Heart left ventricle (tissue), 16 donors: ENCODE measurements at regions not wholly inside any gene's neighbourhood (a gene's known extent, or its start where the extent isn't known, plus 50 kb on each side); places are given as distances from the start of the nearest gene placed in this dataset.

ENCODE experiments used
- ATAC-seq, 4 donors: fragments of 200-7000 bp; cut with Tn5 transposase; one replicate each; pipeline ENCODE4 v1.9.1; 2020 to 2022; ENCODE audit warnings: moderate library complexity in 4 of 4, mild to moderate bottlenecking in 3 of 4, moderate number of reproducible peaks in 1 of 4
- DNase-seq, 5 donors: peaks; one replicate each; pipeline ENCODE4 v3.0.0-alpha.2; 2020
- H3K27ac ChIP-seq, 12 donors: fragments of 200-600 bp; sonication (generic) in 4 of 12; one replicate each; pipeline versions ENCODE4 v1.5.0 to v1.8.0; 2016 to 2022; ENCODE audit warnings: mild to moderate bottlenecking in 2 of 12
- H3K27me3 ChIP-seq, 9 donors: fragments of 200-600 bp; sonication (generic) in 2 of 9; one replicate each; pipeline versions ENCODE4 v1.5.1 to v1.8.0; 2016 to 2022; ENCODE audit warnings: mild to moderate bottlenecking in 3 of 9
- H3K36me3 ChIP-seq, 9 donors: fragments of 200-600 bp; sonication (generic) in 2 of 9; one replicate each; pipeline versions ENCODE4 v1.5.0 to v1.8.0; 2018 to 2022; ENCODE audit warnings: mild to moderate bottlenecking in 2 of 9
- H3K4me1 ChIP-seq, 12 donors: fragments of 200-600 bp; sonication (generic) in 4 of 12; one replicate each; pipeline versions ENCODE4 v1.5.0 to v1.8.0; 2016 to 2022; ENCODE audit warnings: mild to moderate bottlenecking in 3 of 12
- H3K4me3 ChIP-seq, 12 donors: fragments of 200-600 bp; sonication (generic) in 4 of 12; one replicate each; pipeline versions ENCODE4 v1.5.0 to v1.8.0; 2017 to 2022; ENCODE audit warnings: mild to moderate bottlenecking in 9 of 12, moderate library complexity in 4 of 12
- H3K9me3 ChIP-seq, 12 donors: fragments of 200-600 bp; sonication (generic) in 4 of 12; one replicate each; pipeline versions ENCODE4 v1.5.0 to v1.8.0; 2016 to 2022; ENCODE audit warnings: mild to moderate bottlenecking in 1 of 12
- POLR2A ChIP-seq, 2 donors: fragments of 450-650 bp; IDR thresholded peaks; one replicate each; pipeline ENCODE4 v1.6.1; 2017; ENCODE audit warnings: antibody characterized with exemption in 2 of 2, mild to moderate bottlenecking in 2 of 2, moderate library complexity in 2 of 2
- WGBS, 4 donors: extraction: QIAGEN DNeasy Blood & Tissue Kit in 2 of 4; methylation state at CpG; one replicate each; pipeline versions ENCODE4 v1.1.5 to v1.1.7; 2013 to 2018; 5-methylcytosine and 5-hydroxymethylcytosine counted together
- intact Hi-C, 10 donors: fragments of 100-400 bp; cut with DNase I; formaldehyde crosslinking; loops; one replicate each; pipeline versions ENCODE4 v1.11.1 to v1.14.2; 2022
- TF ChIP-seq, protein P1 (sequence below), 12 donors: fragments of 200-600 bp; sonication (generic) in 4 of 12; IDR thresholded peaks; one replicate each; pipeline versions ENCODE4 v1.5.0 to v1.8.0; 2018 to 2022; ENCODE audit warnings: antibody characterized with exemption in 12 of 12, mild to moderate bottlenecking in 5 of 12
- donor health status: ischemic (EF 13 %, LVEDD 7.1; RV severe dilation, severe dysfunction).
- donor health status: healthy with polysubstance abuse.
- donor health status: DM: no; HTN: yes; CAD: no.
- donor health status: DM: no; HTN: no; CAD: no.
- donor health status: ischemic (EF 25% LVEDD 6.9; RV normal size, moderate dysfunction).
- donor health status: ischemic (EF 25% LVEDD 5.7; RV mildly dilated, moderate dysfunction).
- donor health status: healthy.
- donor health status: DM: yes; HTN: yes; CAD: no.
- donor health status: ischemic (EF 35%, LVEDD 5.7; RV mildly dilated, moderate dysfunction).
- donor health status: nonischemic (EF 11% LVEDD 7.7; RV severe dilation, severe dysfunction).
- donor health status: DM: yes; HTN: yes; CAD: no.
- donor health status: PGD.
- donor health status: ischemic (EF 29% LVEDD 5.4; RV normal size, mild dysfunction).
- donor health status: nonischemic (EF 23%, LVEDD 6.1; RV moderate dilation, normal function).

DNA sequence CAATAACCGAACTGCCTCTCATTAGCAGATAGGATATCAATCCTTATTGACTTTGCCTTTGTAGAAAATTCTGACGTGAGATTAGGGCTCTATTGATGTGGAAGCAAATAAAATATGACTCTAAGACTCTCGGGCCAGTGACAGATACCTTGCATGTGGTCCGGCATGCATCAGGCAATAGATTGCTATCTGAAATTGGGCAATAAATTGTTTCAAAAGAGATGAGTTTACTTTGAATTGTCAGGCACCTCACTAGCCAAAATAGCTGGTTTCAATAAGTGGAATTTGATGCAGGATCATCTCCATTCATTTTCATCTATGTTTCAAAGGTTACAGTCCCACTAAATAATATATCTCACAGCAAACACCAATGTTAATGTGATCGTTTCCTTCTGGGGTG lies 186.3 kb upstream of the PLEKHA5 start:
- Histone ChIP-seq H3K4me1 (no peaks in the 10 kb centered on the region), H3K36me3 (no peaks in the 10 kb centered on the region), H3K27me3 (no peaks in the 10 kb centered on the region), H3K27ac (no peak overlapping the region), H3K9me3 (no peaks in the 10 kb centered on the region), H3K4me3 (no peak overlapping the region)
- TF ChIP-seq, protein P1, sequence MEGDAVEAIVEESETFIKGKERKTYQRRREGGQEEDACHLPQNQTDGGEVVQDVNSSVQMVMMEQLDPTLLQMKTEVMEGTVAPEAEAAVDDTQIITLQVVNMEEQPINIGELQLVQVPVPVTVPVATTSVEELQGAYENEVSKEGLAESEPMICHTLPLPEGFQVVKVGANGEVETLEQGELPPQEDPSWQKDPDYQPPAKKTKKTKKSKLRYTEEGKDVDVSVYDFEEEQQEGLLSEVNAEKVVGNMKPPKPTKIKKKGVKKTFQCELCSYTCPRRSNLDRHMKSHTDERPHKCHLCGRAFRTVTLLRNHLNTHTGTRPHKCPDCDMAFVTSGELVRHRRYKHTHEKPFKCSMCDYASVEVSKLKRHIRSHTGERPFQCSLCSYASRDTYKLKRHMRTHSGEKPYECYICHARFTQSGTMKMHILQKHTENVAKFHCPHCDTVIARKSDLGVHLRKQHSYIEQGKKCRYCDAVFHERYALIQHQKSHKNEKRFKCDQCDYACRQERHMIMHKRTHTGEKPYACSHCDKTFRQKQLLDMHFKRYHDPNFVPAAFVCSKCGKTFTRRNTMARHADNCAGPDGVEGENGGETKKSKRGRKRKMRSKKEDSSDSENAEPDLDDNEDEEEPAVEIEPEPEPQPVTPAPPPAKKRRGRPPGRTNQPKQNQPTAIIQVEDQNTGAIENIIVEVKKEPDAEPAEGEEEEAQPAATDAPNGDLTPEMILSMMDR (IDR thresholded peaks at IDR 0.05): no peak
- no peak for TF ChIP-seq POLR2A (IDR thresholded peaks at IDR 0.05)
- ATAC-seq (no peak), DNase-seq (no peak)
- intact Hi-C loops: no loop called here
- WGBS, 4 donors: 67 to 73% (median 70%) methylated on average over 5 of the region's 5 CpGs

DNA sequence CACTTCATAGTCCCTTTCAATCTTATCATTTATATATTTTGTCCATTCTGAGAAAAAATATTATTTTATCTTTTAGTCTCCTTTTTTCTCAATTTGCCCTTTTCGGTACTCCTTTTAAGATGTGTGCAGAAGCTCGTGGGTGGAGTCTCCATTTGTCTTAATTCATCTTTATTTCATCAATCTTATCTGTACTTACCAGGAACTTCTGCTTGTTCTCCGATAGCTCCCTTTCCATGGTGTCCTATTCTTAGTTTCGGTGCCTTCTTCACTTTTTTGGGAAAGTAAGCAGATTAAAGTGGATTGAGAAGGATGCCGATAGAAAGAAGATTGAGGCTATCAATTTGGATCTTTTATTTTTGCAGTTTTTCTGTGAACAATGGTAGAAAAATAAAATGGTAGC lies 183.4 kb upstream of the PLEKHA5 start:
- Histone ChIP-seq H3K36me3 (no peaks in the 10 kb centered on the region), H3K4me3 (no peak overlapping the region), H3K9me3 (no peaks in the 10 kb centered on the region), H3K27me3 (no peaks in the 10 kb centered on the region), H3K27ac (no peak overlapping the region), H3K4me1 (no peaks in the 10 kb centered on the region)
- intact Hi-C loops: no loop called here
- TF ChIP-seq POLR2A (IDR thresholded peaks at IDR 0.05): no peak
- TF ChIP-seq, protein P1 (IDR thresholded peaks at IDR 0.05): no peak
- WGBS, 4 donors: 92 to 94% (median 93%) methylated on average over 5 of the region's 5 CpGs
- DNase-seq: no peak
- ATAC-seq: no peak

DNA sequence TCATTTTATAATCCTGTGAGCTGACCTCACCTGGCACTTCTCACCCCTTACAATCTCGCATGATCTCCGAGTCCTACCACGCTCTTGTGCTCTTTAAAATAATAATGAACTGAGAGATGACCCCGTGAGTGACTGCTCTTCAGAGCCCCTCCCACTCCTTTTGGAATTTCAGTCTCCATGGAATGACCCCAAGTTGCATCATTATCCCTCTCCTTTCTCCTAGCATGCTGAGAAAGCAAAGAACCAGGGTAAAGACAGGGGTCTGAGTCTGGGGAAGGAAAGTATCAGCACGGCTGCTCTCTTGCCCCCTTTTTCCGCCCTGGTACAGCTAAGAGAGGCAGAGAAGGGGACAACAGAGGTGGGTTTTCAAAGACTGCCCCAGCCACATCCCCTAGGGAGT lies 178.3 kb upstream of the PLEKHA5 start:
- Histone ChIP-seq H3K36me3 (no peaks in the 10 kb centered on the region), H3K9me3 (no peaks in the 10 kb centered on the region), H3K4me3 (no peak overlapping the region), H3K4me1 (peaks cover 0 to 13% (median 0%) of the 10 kb centered on the region in 12 donors), H3K27ac (no peak overlapping the region), H3K27me3 (no peaks in the 10 kb centered on the region)
- DNase-seq (no peak), ATAC-seq (no peak)
- 53 to 69% (median 57%) methylated on average over 6 of the region's 6 CpGs for WGBS, 4 donors
- intact Hi-C loops: no loop called here
- TF ChIP-seq POLR2A (IDR thresholded peaks at IDR 0.05): no peak
- TF ChIP-seq, protein P1 (IDR thresholded peaks at IDR 0.05): no peak

DNA sequence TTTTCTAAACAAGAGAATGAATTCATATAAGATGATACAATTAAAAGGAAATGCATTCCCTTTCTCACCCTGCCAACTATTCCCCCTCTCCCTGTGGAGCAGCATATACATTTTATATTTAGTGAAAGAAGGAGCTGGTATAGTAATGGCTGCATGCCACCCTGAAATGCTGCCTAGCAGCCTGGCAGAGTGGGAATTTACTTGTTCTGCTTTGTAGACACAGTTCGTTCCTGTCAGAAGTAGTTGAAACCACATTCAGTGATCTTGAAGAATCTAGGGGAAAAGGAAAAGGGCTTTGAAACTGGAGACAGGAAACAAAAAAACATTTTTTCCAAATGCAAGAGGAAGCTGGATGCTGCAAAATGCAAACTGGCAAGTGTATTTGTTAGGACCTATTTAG lies 176.0 kb upstream of the PLEKHA5 start:
- DNase-seq (no peak), ATAC-seq (no peak)
- 17 to 35% (median 27%) methylated on average over 1 of the region's 1 CpG for WGBS, 4 donors
- peaks cover 0 to 13% (median 0%) of the 10 kb centered on the region in 12 donors for H3K4me1 ChIP-seq
- intact Hi-C loops: no loop called here
- H3K9me3 ChIP-seq: no peaks in the 10 kb centered on the region
- TF ChIP-seq, protein P1 (IDR thresholded peaks at IDR 0.05): no peak
- TF ChIP-seq POLR2A (IDR thresholded peaks at IDR 0.05): no peak
- H3K4me3 ChIP-seq: no peak overlapping the region
- no peaks in the 10 kb centered on the region for H3K27me3 ChIP-seq
- H3K36me3 ChIP-seq: no peaks in the 10 kb centered on the region
- no peak overlapping the region for H3K27ac ChIP-seq
